Middle frontal gyrus (tissue), 1 donor: ENCODE measurements at regions not wholly inside any gene's neighbourhood (a gene's known extent, or its start where the extent isn't known, plus 50 kb on each side); places are given as distances from the start of the nearest gene placed in this dataset.
"Not testable (repeated sequence)": the region's sequence is repeated elsewhere in the genome, so short reads cannot be mapped to it uniquely, and the experiment has no call there.

Experiments
- DNase-seq: peaks from one replicate; pipeline ENCODE4 v3.0.0-alpha.2; 2015; ENCODE audit warnings: low spot score; ENCODE audit errors: extremely low spot score

DNA sequence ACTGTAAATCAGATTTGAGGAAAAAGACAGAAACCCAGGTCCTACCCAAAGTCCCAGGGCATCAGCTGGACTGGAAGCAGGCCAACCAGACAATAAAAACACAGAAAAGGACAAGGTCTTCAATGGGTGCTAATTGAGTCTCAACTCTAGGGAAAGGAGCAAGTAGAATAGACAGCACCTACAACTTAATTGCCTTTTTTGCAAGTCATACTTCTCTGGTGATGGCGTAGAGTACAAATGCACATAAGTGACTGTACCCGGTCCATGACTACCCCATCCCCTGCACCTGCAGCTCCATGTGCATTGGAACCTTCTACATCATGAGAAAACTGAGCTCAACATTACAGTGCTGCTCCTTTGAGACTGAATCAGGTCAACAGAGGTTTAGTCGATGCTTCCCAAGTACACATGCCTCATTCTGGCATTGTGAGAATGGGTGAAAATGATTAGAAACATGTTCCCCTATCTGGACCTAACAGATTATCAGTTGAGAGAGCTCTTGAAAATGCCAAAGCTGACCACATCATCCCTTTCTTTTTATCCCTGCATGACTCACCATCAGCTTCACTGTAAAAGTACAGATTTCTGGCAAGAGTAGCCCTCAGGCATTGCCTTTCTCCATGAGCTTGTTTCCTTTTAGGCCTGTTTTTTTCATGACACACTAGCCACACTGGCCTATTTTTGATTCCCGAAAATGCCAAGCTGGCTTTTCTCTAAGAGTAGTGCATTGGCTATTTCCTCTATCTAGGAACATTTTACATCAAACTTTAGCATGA is 298.3 kb downstream of the HS3ST1 start:
- DNase-seq, result peak; percentile 20

DNA sequence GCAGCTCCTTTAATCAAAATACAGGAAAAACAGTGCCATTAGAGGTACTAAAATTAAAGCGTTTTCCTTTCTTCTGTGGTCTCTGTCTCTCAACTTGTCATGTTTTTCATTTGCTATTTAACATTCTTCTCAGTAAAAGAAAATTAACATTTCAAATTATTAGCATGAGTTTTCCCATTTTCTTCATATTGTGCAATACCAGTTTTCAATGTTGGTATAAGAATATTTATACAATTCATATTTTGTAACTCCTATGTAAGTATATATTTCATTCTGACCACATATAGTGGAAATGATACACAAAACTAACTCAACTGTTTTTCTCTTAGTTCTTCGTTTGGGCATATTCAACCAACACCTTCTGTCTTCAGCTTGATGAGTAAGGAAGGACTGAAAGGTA is 308.3 kb downstream of the HS3ST1 start:
- no peak for DNase-seq

DNA sequence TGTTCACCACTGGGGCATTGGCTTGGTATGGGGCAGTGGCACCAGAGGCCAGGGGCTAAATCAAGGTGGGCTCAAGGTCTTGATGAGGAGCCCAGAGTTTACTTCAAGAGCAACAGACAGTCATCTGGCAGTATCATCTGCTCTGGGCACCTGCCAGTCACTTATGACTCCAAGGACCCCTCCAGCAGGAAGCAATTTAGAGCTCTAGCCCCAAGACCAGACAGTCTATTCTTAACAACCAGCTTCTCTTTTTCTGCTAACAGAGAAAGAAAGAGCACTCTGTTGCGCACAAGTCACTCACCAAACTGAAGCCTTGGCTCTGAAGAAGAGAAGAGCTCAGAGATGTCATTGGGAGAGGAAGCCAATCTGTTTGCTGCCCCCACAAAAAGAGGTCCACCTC is 309.2 kb downstream of the HS3ST1 start:
- no peak for DNase-seq

DNA sequence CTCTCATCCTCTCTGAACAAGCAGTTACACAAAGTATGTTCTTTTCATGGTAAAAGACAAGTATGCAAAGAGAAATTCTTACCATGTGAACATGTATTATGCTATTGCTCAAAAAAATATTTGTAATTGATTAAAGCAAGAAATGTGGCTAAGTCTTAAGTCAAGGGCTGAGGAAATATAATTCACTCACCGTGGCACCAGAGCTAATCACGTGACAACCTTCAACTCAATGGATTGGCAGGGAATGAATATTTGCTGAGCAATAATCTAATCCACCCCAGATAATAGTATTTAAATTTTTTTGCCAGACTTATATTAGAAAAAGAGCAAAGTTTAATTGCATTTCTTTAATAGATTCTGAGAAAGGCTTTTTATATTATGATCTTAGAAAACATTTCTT is 310.2 kb downstream of the HS3ST1 start:
- no peak for DNase-seq

DNA sequence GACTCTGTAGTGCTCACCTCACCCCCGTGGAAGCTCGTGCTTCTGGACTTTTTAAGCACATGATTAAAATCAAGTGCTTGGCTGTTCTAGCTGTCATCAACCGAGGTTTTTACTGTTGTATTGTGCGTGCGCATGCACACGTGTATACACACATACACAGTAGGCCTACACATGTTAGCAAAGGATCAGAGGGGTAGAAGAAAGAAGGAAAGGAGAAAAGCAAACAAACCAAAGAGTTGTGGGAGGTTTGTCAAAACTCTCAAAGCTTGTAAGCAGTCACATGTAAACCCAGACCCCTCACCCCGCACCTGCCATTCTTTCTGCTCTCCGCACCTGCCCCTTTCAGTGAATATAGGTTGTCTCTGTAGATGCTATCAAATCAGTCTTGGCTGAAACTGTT is 311.8 kb downstream of the HS3ST1 start:
- no peak for DNase-seq

DNA sequence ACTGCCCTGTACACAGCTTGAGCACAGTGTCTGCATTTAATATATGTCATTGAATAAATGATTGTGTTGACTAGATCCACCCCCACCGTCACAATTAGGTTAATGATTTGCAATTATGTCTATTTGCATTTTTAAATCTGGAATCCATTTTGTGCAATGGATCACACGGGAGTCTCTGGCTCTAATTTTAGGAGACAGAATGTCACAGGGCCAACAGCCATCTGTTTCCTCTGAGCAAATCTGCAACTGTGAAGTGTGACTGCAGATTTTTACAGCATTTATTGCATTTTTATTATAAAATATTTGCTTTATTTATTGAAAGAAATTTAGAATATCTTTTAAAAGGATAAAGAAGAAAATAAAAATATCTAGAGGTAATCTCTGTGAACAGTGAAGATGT is 316.8 kb downstream of the HS3ST1 start:
- no peak for DNase-seq

DNA sequence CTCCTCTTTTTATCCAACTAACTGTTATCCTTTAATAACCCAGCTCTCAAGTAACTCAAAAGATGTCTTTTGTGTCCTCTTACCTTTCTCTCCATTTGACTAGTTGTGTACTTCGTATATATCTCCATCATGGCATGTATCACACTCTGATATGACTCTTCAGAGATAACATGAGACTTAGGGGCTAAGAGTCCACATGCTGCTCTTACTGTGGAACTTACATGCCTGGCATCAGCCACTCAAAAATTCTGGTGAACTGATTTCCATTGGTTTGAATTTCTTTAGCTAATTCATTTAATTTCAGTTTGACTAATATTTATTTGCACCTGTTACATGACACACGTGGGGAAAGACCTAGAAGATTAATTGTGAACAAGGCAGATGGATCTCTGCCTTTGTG is 317.3 kb downstream of the HS3ST1 start:
- DNase-seq, result no peak

DNA sequence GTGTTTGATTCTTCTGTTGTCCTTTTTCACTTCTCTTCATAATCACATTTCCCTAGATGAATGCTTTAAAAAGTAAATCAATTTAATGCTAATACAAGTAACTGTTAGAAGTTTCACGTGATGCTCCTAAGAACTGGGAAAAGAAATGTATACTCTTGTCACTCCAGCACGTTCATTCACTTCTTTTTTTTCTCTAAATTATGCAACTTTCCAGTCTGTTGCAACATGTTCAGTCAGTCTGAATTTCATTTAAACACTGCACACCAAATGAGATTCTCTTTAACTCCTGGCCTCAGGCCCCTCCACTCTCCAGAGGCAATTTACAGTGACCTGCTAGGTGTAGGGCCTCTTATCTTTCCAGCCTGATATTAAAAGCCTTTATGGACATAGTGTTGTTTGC is 321.9 kb downstream of the HS3ST1 start:
- DNase-seq, result no peak

DNA sequence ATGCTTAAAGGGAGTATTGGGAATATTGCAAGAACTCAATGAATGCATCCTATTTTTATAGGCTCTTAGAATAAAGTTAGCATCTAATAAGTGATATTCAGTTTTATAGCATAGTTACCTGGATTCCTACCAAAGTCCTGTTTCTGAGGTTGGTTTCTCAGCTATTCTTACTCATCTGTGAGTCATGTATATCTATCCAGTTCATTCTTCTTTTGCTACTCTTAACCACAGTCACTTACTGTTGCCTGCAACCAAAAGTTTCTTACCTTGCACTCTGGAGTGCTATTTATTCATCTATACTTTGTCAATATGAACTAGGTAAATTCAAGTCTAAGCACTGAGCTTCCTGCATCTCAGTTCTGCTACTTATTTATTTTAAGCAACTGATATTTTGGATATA is 322.5 kb downstream of the HS3ST1 start:
- DNase-seq, result no peak

DNA sequence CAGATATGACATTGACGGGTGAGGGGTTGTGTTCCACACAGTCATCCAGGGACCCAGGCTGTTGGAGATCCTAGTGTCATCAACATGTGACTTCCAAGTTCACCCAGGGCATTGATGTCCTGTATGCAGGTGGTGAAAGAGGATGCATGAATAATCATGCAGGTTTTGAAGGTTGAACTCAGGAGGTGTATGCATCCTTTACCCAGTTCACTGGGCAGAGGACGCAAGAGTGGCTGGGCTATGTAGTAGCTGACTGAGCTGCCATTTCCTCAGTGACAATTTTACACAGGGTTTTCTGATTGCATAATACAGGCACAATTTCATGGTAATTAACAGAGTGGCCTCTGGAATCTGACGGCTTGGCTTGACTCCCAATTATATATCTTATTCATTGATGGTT is 323.0 kb downstream of the HS3ST1 start:
- DNase-seq, result no peak

DNA sequence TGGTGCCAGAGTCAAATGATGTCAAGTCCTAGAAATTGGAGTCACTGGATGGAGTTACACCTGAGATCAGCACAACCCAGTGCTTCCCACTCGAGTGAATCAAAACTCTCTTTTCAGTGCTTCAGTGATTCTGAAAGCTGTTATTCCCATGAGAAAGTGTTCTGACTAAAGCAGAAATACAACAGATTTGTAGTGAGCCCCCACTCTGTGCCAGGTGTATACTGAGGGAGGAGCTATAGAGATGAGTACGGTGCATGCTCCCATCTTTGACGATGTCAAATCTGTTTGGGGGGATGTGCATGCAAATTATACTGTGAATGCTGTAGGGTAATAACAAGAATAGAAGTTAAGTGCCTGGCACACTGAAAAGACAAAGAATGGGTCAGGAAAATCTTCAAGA is 330.2 kb downstream of the HS3ST1 start:
- DNase-seq, result no peak

DNA sequence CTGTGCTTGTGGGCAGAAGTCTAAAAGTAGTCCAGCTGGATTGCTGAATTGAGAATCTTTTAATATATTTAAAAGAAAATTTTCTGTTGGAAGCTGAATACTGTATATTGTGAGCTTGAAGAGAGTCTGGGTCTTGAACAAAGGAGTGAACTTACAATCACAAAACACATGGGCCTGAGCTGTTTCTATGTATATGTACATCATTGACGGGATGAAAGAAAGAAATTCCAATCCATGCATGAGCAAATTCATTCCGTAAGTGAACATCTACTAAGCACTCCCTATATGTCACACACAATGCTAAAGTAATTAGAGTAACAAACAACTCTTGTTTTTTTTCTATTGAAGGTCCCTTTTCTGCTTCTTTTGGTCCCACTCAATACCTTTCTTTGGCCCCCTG is 331.0 kb downstream of the HS3ST1 start:
- no peak for DNase-seq

DNA sequence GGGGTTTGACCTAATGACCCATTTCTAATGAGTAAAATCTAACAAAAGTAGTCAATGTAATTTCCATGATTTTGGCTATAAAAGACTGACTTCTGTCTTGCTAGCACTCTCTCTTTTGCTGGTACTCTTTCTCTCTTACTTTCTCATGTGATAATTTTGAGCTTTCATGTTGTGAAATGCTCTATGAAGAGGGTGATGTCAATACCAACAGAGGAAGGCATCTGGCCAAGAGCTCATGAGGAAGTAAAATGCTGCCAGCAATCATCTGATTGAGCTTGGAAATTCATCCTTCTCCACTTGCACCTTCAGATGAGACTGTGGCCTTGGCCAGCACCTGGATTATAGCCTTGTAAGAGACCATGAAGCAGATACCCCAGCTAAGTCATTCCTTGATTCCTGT is 347.7 kb downstream of the HS3ST1 start:
- no peak for DNase-seq

DNA sequence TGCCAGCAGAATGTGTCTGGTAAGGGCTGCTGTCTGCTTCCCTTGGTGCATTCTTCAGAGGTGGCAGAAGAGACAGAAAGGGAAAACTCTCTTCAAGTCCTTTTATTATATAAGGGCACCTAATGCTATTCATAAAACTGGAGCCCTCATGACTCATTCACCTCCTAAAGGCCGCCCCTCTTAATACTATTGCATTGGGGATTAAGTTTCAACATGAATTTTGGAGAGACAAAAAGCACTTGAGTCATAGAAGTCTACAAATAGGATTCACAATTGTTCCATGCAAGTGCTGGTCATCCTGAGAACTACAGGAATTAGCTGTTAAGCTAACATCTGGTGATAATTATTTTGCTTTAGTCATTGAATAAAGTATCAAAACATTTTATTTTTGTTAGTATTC is 349.5 kb downstream of the HS3ST1 start:
- no peak for DNase-seq

DNA sequence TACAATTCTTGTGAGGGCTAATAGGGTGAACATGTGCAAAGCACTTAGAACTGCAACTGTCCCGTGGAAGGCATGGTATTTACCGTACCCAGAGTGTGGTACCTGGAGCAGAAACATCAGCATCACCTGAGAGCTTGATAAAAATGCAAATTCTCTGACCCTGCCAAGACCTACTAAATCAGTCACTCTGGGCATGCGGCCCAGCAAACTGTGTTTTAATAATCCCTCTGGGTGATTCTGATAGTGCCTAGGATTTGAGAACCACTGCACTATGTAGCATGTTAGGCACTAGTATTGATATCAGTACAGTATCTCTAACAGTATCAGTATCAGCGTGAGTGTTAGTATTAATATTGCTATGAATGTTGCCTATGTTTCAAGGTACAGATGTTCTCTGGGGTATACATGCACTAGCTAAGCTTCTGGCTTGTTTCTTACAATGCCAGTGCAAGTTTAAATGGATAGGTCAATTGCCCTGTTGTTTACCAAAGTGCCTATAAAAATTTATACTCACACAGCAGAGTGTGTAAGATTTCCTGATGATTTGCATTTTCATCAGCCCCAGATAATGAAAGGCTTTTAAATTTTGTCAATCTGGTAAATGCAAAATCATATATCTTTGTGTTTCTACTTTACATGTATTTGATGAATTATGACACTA is 354.0 kb downstream of the HS3ST1 start:
- DNase-seq, result no peak

DNA sequence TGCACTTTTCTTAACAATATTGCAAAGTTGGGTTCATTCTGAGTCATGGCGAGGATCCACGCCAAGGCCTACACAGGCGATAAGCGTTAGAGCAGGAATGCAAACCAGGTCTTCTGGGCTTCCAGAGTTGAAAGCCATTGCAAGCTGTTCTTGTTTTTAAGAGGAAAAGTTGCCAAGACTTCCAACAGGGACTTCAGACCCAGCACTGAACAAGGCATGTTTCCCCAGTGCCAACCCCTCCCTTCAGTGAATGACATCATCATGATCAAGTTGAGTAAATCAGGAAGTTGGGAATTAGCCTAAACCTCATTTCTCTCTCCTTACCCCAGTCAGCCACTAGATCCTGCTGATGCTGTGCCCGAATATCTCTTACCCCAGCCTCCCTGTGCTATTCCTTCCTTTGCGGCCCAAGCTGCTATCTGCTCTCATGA is 355.1 kb downstream of the HS3ST1 start:
- DNase-seq, result no peak

DNA sequence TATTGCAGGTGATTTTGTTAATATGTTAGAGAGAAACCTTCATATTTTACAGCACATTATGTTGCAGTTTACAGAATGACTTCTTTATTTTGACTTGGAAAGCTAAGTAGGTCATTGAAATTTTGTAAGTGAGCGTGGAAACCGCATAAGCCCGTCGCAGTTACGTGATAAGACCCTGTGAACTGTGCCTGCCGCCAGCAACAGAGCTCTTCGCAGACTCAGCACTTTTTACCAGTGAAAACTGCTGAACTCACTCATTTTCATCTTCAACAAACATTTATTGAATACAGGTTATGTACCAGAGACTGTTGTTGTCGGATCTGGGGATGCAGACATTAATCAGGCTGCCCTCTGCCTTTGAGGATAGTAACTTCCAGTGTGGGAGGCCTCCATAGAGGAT is 355.7 kb downstream of the HS3ST1 start:
- DNase-seq, result no peak

DNA sequence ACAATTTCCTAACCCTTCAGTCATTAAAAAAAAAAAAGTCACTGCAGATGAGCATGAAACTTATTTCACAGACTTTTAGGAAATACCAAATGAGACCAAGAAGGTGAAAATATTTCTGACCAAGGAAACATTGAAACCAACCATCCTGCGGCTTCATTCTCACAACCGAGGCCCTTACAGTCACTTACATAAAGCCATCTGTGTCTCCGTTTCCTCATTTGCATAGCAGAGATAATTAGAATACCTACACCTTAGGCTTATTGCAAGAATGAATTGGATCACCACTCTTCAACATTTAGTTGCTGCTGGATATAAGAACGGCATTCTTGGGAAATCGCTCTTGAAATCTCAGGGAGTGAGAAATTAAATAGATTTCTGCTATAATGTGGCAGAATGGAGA is 356.2 kb downstream of the HS3ST1 start:
- DNase-seq, result no peak

DNA sequence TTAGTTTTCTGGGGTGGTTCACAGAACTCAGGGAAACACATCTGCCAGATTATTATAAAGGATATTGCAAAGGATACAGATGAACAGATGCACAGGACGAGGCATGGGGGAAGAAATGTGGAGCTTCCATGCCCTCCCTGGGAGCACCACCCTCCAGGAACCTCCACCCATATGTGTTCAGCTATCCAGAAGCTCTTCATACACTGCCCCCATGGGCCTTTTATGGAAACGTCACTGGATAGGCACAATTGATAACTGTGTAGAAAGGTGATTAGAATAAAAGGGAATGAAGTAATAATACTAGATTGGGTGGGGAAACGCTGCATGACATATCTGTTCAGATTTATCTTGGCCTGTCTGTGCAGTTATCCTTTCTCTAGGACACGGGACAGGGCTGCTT is 357.9 kb downstream of the HS3ST1 start:
- DNase-seq, result no peak

DNA sequence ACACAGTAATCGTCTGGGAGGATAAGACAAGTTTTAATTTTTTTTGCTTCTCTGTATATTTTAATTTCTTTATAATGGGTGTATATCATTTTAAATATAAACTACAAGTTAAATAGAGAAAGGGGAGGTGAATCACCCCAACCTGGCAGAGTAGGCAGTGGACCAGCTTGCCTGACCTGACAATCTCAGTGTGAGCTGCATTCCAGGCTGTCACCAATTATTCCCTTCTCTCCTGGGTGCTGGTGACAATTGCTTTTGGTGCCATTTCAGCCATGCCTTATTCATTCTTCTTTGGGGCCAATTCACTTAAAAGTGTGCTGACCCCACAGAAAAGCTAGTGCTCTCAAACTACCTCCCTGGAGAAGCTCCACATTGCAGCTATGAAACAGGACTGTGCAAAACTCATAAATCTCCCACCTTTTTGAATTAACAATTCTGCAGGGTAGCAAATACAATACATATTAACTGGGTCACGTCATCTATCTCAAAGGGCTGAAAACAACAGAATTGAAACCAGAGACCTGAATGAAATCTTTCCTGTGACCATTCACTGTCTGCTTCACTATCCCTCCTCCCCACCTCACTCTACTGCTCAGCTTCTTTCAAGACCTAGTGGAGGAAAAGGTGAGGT is 359.0 kb downstream of the HS3ST1 start:
- no peak for DNase-seq

DNA sequence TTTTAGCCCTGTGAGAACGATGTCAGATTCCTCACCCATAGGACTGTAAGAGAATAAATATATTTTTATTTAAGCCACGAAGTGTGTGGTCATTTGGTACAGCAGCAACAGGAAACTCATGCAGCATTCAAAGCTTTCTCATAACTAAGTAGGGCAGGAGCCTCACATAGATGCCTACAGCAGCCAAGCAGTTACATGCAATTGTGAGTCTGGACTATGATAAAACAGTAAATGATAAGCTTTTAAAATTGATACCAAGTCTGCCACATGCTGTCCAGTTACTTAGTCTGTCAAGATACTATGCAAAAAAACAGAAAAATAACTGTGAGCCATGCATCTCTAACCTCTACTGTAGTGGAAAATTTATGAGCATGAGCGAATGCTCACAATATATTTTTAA is 359.6 kb downstream of the HS3ST1 start:
- DNase-seq, result no peak

DNA sequence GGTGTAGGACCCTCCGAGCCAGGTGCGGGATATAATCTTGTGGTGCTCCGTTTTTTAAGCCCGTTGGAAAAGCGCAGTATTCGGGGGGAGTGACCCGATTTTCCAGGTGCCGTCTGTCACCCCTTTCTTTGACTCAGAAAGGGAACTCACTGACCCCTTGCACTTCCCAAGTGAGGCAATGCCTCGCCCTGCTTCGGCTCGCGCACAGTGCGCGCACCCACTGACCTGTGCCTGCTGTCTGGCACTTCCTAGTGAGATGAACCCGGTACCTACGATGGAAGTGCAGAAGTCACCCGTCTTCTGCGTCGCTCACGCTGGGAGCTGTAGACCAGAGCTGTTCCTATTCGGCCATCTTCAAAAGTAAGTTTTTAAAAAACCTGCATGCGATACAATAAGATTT is 362.1 kb downstream of the HS3ST1 start:
- DNase-seq, result not testable (repeated sequence)

DNA sequence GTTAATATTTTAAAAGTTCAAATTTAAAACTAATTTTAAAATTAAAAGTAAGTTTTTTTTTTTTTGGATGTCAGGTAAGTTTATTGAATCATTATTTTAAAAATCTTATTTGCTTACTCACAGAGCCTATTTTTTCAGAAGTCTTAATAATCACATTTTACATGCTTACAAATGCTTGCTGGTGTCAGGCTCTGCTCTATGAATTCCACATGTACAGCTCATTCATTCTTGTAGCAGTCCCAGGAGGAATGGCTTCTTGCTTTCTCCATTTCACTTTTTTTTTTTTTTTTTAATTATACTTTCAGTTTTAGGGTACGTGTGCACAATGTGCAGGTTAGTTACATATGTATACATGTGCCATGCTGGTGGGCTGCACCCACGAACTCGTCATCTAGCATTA is 368.1 kb downstream of the HS3ST1 start:
- not testable (repeated sequence) for DNase-seq
